ENCODE measurements at regions not wholly inside any gene's neighbourhood (a gene's known extent, or its start where the extent isn't known, plus 50 kb on each side); places are given as distances from the start of the nearest gene placed in this dataset.
"Not testable (repeated sequence)": the region's sequence is repeated elsewhere in the genome, so short reads cannot be mapped to it uniquely, and the experiment has no call there.

- no peak for DNase-seq (ENCODE audit: low spot score)
Observed at GRCh38 chr7:83731154-83731553, 82.2 kb upstream of the SEMA3E start.

GRCh38 chr7:83716923-83717322 is 68.0 kb upstream of the SEMA3E start:
- DNase-seq (ENCODE audit: low spot score) = not testable (repeated sequence)

More at GRCh38 chr7:83731154-83731553, 82.2 kb upstream of the SEMA3E start:
- no peak for TF ChIP-seq CTCF (IDR thresholded peaks at IDR 0.05; ENCODE audit: extremely low read depth, missing control alignments)

- no peak for DNase-seq (ENCODE audit: low spot score)
- no peak for TF ChIP-seq CTCF (IDR thresholded peaks at IDR 0.05; ENCODE audit: extremely low read depth, missing control alignments)
Observed at GRCh38 chr7:83708531-83708930, 59.6 kb upstream of the SEMA3E start.

- TF ChIP-seq CTCF (IDR thresholded peaks at IDR 0.05; ENCODE audit: extremely low read depth, missing control alignments) = no peak
- DNase-seq (ENCODE audit: low spot score) = no peak
Observed at GRCh38 chr7:83704564-83704963, 55.6 kb upstream of the SEMA3E start.

- no peak for DNase-seq (ENCODE audit: low spot score)
- no peak for TF ChIP-seq CTCF (IDR thresholded peaks at IDR 0.05; ENCODE audit: extremely low read depth, missing control alignments)
Observed at GRCh38 chr7:83702446-83702845, 53.5 kb upstream of the SEMA3E start.

- no peak for DNase-seq (ENCODE audit: low spot score)
Observed at GRCh38 chr7:83701736-83702135, 52.8 kb upstream of the SEMA3E start.

More at GRCh38 chr7:83701736-83702135, 52.8 kb upstream of the SEMA3E start:
- TF ChIP-seq CTCF (IDR thresholded peaks at IDR 0.05; ENCODE audit: extremely low read depth, missing control alignments) = no peak
